Hepatocyte (in vitro differentiated cells): ENCODE measurements at regions not wholly inside any gene's neighbourhood (a gene's known extent, or its start where the extent isn't known, plus 50 kb on each side); places are given as distances from the start of the nearest gene placed in this dataset.

Experiments
- CTCF ChIP-seq: fragments of 200-600 bp; sonication (generic); IDR thresholded peaks from 2 replicates; pipeline ENCODE4 v1.5.1; 2016; ENCODE audit warnings: antibody characterized with exemption, mild to moderate bottlenecking; ENCODE audit not compliant: poor library complexity
- EZH2 ChIP-seq: fragments of 200-600 bp; sonication (generic); IDR thresholded peaks from 2 replicates; pipeline ENCODE4 v1.6.1; 2016; ENCODE audit warnings: antibody characterized with exemption, mild to moderate bottlenecking, borderline replicate concordance
- EZH2phosphoT487 ChIP-seq: fragments of 200-600 bp; sonication (generic); IDR thresholded peaks from one replicate; pipeline ENCODE4 v1.6.1; 2018; ENCODE audit warnings: antibody characterized with exemption, mild to moderate bottlenecking, low read depth, moderate library complexity; ENCODE audit not compliant: unreplicated experiment, severe bottlenecking

GRCh38 chr11:110764485-110764884 is 52.2 kb upstream of the ARHGAP20 start:
- TF ChIP-seq CTCF (no peak), EZH2 (no peak), EZH2phosphoT487 (no peak)
